K562 (cell line): ENCODE measurements at regions not wholly inside any gene's neighbourhood (a gene's known extent, or its start where the extent isn't known, plus 50 kb on each side); places are given as distances from the start of the nearest gene placed in this dataset.

Experiments
- ATAC-seq: fragments of 200-7000 bp; cut with Tn5 transposase; 3 replicates; pipeline ENCODE4 v1.9.1; 2020; ENCODE audit warnings: moderate library complexity
- BruUV-seq: library from RNA; stranded (reverse); fragments of 400-500 nt; replicated peaks from 2 replicates; lab custom pipeline; 2021; lab: Mats Ljungman, UMichigan
- CTCF ChIA-PET: fragments of 300-600 bp; formaldehyde crosslinking; extraction: SDS; loops from one replicate; lab custom pipeline; 2021; ENCODE audit warnings: low intra/inter-chr PET ratio; lab: Yijun Ruan, JAX
- POLR2A ChIA-PET: fragments of 300-600, 350-650 bp; sonication (Branson Sonifier 250); formaldehyde crosslinking; extraction: SDS; loops from one replicate; lab custom pipeline; 2021; ENCODE audit warnings: antibody characterized with exemption, inconsistent platforms; lab: Yijun Ruan, JAX
- DNase-seq, 4 experiments: peaks; one replicate each; pipeline versions ENCODE4 v3.0.0 to v3.0.0-alpha.2; 2011 to 2018; ENCODE audit warnings: low spot score in 3 of 4, mixed read lengths in 3 of 4; ENCODE audit errors: extremely low read depth in 1 of 4
- FAIRE-seq: peaks from 2 replicates; lab custom pipeline; 2011; peaks lifted over from hg19 to GRCh38; lab: Jason Lieb, UNC
- H2AFZ ChIP-seq: 2 replicates; pipeline ENCODE4 v1.6.0; 2011; ENCODE audit warnings: low read depth, low read length, control low read depth, inconsistent platforms
- H3K27ac ChIP-seq: fragments of 200-600 bp; 3 replicates; pipeline ENCODE4 v1.8.0; 2011; ENCODE audit warnings: low read depth, mild to moderate bottlenecking, control low read depth, inconsistent platforms, low read length, moderate library complexity, mixed read lengths; ENCODE audit errors: extremely low read depth
- H3K27me3 ChIP-seq, 2 experiments: fragments of 300-600 bp in 1 of 2; 2 replicates in 1 of 2; 3 replicates in 1 of 2; pipeline versions ENCODE4 v1.6.0 to v1.8.0; 2011; ENCODE audit warnings: inconsistent platforms in 2 of 2, low read length in 2 of 2, mild to moderate bottlenecking in 1 of 2, mixed read lengths in 1 of 2, moderate library complexity in 1 of 2; ENCODE audit not compliant: control insufficient read depth in 2 of 2, insufficient read depth in 2 of 2
- H3K36me3 ChIP-seq: fragments of 300-600 bp; 3 replicates; pipeline ENCODE4 v1.8.0; 2011; ENCODE audit warnings: mild to moderate bottlenecking, low read length, inconsistent platforms; ENCODE audit not compliant: control insufficient read depth, insufficient read depth
- H3K4me1 ChIP-seq, 2 experiments: fragments of 200-600 bp in 1 of 2; replicated peaks in 1 of 2; 2 replicates in 1 of 2; 3 replicates in 1 of 2; pipeline versions ENCODE4 v1.5.1 to v1.8.0; 2011; ENCODE audit warnings: inconsistent platforms in 2 of 2, low read length in 2 of 2, mild to moderate bottlenecking in 1 of 2, mixed read lengths in 1 of 2, moderate library complexity in 1 of 2; ENCODE audit not compliant: control insufficient read depth in 2 of 2, insufficient read depth in 2 of 2
- H3K4me2 ChIP-seq: 2 replicates; pipeline ENCODE4 v1.6.1; 2011; ENCODE audit warnings: low read length, control low read depth, inconsistent platforms, mixed read lengths; ENCODE audit not compliant: insufficient read depth
- H3K4me3 ChIP-seq: fragments of 200-600 bp; sonication (generic), shearing (Covaris generic); 2 replicates; pipeline ENCODE4 v1.5.1; 2016; ENCODE audit warnings: control low read depth, inconsistent platforms
- H3K79me2 ChIP-seq: fragments of 200-600 bp; 3 replicates; pipeline ENCODE4 v1.8.0; 2011; ENCODE audit warnings: low read length, inconsistent platforms; ENCODE audit not compliant: control insufficient read depth, insufficient read depth
- H3K9ac ChIP-seq, 2 experiments: 2 replicates each; pipeline versions ENCODE4 v1.6.0 to v1.6.1; 2011; ENCODE audit warnings: low read depth in 2 of 2, low read length in 2 of 2, control low read depth in 1 of 2, inconsistent platforms in 1 of 2, mild to moderate bottlenecking in 1 of 2, mixed read lengths in 1 of 2; ENCODE audit not compliant: insufficient read depth in 1 of 2
- H3K9me1 ChIP-seq: one replicate; pipeline ENCODE4 v1.6.0; 2011; ENCODE audit warnings: inconsistent platforms, mild to moderate bottlenecking, low read length, moderate library complexity; ENCODE audit not compliant: control insufficient read depth, insufficient read depth
- H3K9me3 ChIP-seq: replicated peaks from 2 replicates; pipeline ENCODE4 v1.5.1; 2011; ENCODE audit warnings: low read depth, low read length, inconsistent platforms; ENCODE audit not compliant: control insufficient read depth, insufficient read depth
- H4K20me1 ChIP-seq: replicated peaks from 2 replicates; pipeline ENCODE4 v1.6.1; 2011; ENCODE audit warnings: low read length, inconsistent platforms, mixed read lengths; ENCODE audit not compliant: control insufficient read depth, insufficient read depth
- ASH1L ChIP-seq: fragments of 450-650 bp; IDR thresholded peaks from 2 replicates; pipeline ENCODE4 v1.6.1; 2018; ENCODE audit warnings: borderline replicate concordance, mild to moderate bottlenecking, low read depth; ENCODE audit not compliant: partially characterized antibody
- HMGN3 ChIP-seq: IDR thresholded peaks from 2 replicates; pipeline ENCODE4 v1.6.1; 2011; ENCODE audit warnings: borderline replicate concordance, low read depth, mild to moderate bottlenecking, mixed read lengths, low read length; ENCODE audit not compliant: insufficient read length; ENCODE audit errors: extremely low read depth
- MCM3 ChIP-seq: fragments of 450-650 bp; IDR thresholded peaks from 2 replicates; pipeline ENCODE4 v1.6.1; 2016
- MXI1 ChIP-seq: IDR thresholded peaks from 2 replicates; pipeline ENCODE4 v1.6.1; 2011; ENCODE audit warnings: low read depth, mild to moderate bottlenecking, improper control_type of control experiment, low read length
- NCOA1 ChIP-seq: fragments of 450-650 bp; IDR thresholded peaks from 2 replicates; pipeline ENCODE4 v1.6.1; 2016; ENCODE audit warnings: low read depth
- NELFE ChIP-seq: IDR thresholded peaks from 2 replicates; pipeline ENCODE4 v1.6.1; 2011; ENCODE audit warnings: mild to moderate bottlenecking; ENCODE audit not compliant: insufficient read depth, insufficient read length
- NR1H2 ChIP-seq: sonication (generic); formaldehyde crosslinking; IDR thresholded peaks from 2 replicates; pipeline ENCODE4 v1.4.0; 2020; ENCODE audit warnings: mild to moderate bottlenecking, missing genetic modification reagents
- RBM14 ChIP-seq: fragments of 200-400 bp; formaldehyde crosslinking; IDR thresholded peaks from 2 replicates; pipeline ENCODE4 v1.6.1; 2018; ENCODE audit warnings: low read depth, mild to moderate bottlenecking, low read length, moderate library complexity, borderline replicate concordance; ENCODE audit not compliant: insufficient read depth
- WGBS: fragments of 100-300 bp; shearing (Covaris generic); methylation state at CpG from one replicate; pipeline ENCODE4 v1.1.6; 2016; ENCODE audit warnings: low coverage, mixed read lengths; ENCODE audit not compliant: insufficient coverage; ENCODE audit errors: missing lambda C conversion rate; 5-methylcytosine and 5-hydroxymethylcytosine counted together
- in situ Hi-C: fragments of 300-500 bp; cut with MboI; formaldehyde crosslinking; loops from 4 replicates; pipeline ENCODE4 v1.15.0; 2018; ENCODE audit warnings: inconsistent platforms, mixed read lengths
- intact Hi-C: fragments of 100-400 bp; cut with micrococcal nuclease; formaldehyde crosslinking; loops from 2 replicates; pipeline ENCODE4 v1.14.2; 2022

DNA sequence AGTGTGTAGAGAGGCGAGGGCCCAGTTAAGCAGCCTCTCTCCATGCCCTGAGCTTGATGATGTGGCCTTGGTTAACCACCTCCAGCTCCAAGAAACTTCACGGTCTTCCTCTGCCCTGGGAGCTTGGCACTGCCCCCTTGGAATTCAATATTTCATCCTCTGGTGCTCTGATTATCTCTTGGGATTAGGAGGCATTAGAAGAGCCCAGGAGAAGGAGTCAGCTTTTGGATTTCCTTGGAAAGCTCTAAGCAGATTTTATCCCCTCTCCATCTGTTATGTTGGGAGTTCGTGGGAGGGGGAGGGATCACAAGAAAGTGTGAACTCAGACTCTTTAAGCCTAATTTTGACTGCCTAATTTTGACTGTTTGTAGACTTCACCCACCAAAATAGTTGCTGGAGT, 132.7 kb upstream of the AGBL1 start:
- in situ Hi-C loops (no loop called here), intact Hi-C loops (no loop called here)
- H3K79me2 ChIP-seq, result no peaks in the 10 kb centered on the region
- WGBS, result 6% methylated on average over 3 of the region's 3 CpGs
- CTCF ChIA-PET, result no interaction called here
- no peak overlapping the region for H2AFZ ChIP-seq
- H3K27ac ChIP-seq, result no peak overlapping the region
- no peak for ATAC-seq
- no peak for DNase-seq
- FAIRE-seq, result no peak
- H3K4me2 ChIP-seq, result no peak overlapping the region
- no peak overlapping the region for H3K4me3 ChIP-seq
- TF ChIP-seq ASH1L (no peak), NELFE (no peak), NCOA1 (no peak), NR1H2 (CRISPR knock-in tag) (no peak), HMGN3 (no peak)
- TF ChIP-seq, all 486 proteins: peak for 0
- Histone ChIP-seq H4K20me1 (no peaks in the 10 kb centered on the region), H3K9ac (no peak overlapping the region), H3K4me1 (no peaks in the 10 kb centered on the region), H3K36me3 (no peaks in the 10 kb centered on the region), H3K27me3 (no peaks in the 10 kb centered on the region), H3K9me3 (no peaks in the 10 kb centered on the region), H3K9me1 (no peaks in the 10 kb centered on the region)
- POLR2A ChIA-PET, result interaction anchor here (0.6 kb wide), 1 partner anchor 23 kb away, joined by 3 read pairs; no protein-coding TSS in a partner anchor
- BruUV-seq, result no TSS peak

GRCh38 chr15:85947936-85948335, 131.7 kb upstream of the AGBL1 start:
- H3K9ac ChIP-seq, result no peak overlapping the region
- in situ Hi-C loops, result no loop called here
- no TSS peak for BruUV-seq
- FAIRE-seq, result no peak
- H3K9me1 ChIP-seq, result no peaks in the 10 kb centered on the region
- CTCF ChIA-PET, result no interaction called here
- no peak for TF ChIP-seq MCM3
- no peak for TF ChIP-seq RBM14
- no peak for TF ChIP-seq MXI1
- H3K36me3 ChIP-seq, result no peaks in the 10 kb centered on the region
- ATAC-seq, result no peak
- no peak overlapping the region for H3K4me2 ChIP-seq
- no peak overlapping the region for H3K27ac ChIP-seq
- intact Hi-C loops, result no loop called here
- POLR2A ChIA-PET, result no interaction called here
- DNase-seq, result no peak
- no peaks in the 10 kb centered on the region for H4K20me1 ChIP-seq
- H3K9me3 ChIP-seq, result no peaks in the 10 kb centered on the region
- no peak overlapping the region for H2AFZ ChIP-seq
- no peak overlapping the region for H3K4me3 ChIP-seq
- no peaks in the 10 kb centered on the region for H3K27me3 ChIP-seq
- H3K4me1 ChIP-seq, result no peaks in the 10 kb centered on the region
- WGBS, result 4% methylated on average over 7 of the region's 7 CpGs
- H3K79me2 ChIP-seq, result no peaks in the 10 kb centered on the region
